IMR-90 (cell line): ENCODE measurements at regions not wholly inside any gene's neighbourhood (a gene's known extent, or its start where the extent isn't known, plus 50 kb on each side); places are given as distances from the start of the nearest gene placed in this dataset.

Experiments used
- ATAC-seq: fragments of 200-7000 bp; cut with Tn5 transposase; 2 replicates; pipeline ENCODE4 v1.9.1; 2020; ENCODE audit warnings: low read depth, mild to moderate bottlenecking, moderate library complexity
- BruUV-seq: library from RNA; stranded (reverse); fragments of 400-500 nt; replicated peaks from 2 replicates; lab custom pipeline; 2021; lab: Mats Ljungman, UMichigan
- CTCF ChIA-PET: fragments of 300-600 bp; formaldehyde crosslinking; extraction: SDS; loops from one replicate; lab custom pipeline; 2021; ENCODE audit warnings: antibody characterized with exemption; lab: Yijun Ruan, JAX
- POLR2A ChIA-PET: fragments of 300-600 bp; sonication (Branson Sonifier 250); formaldehyde crosslinking; loops from one replicate; lab custom pipeline; 2022; ENCODE audit warnings: antibody characterized with exemption; ENCODE audit not compliant: unreplicated experiment; lab: Charles Lee
- DNase-seq: peaks from one replicate; pipeline ENCODE4 v3.0.0; 2013
- H2AFZ ChIP-seq: replicated peaks from 2 replicates; pipeline ENCODE3; 2013; ENCODE audit warnings: low read length, mild to moderate bottlenecking; ENCODE audit not compliant: poor library complexity
- H2AK5ac ChIP-seq: 2 replicates; pipeline ENCODE4 v1.6.1; 2013; ENCODE audit warnings: low read depth, low read length, inconsistent platforms
- H2AK9ac ChIP-seq: replicated peaks from 2 replicates; pipeline ENCODE3; 2013; ENCODE audit warnings: mild to moderate bottlenecking, low read depth, low read length, moderate library complexity; ENCODE audit not compliant: poor library complexity
- H2BK120ac ChIP-seq: 2 replicates; pipeline ENCODE4 v1.6.1; 2013; ENCODE audit warnings: low read depth, low read length, inconsistent platforms
- H2BK15ac ChIP-seq: 3 replicates; pipeline ENCODE4 v1.6.1; 2013; ENCODE audit warnings: low read depth, low read length, inconsistent platforms
- H2BK20ac ChIP-seq: 2 replicates; pipeline ENCODE4 v1.6.1; 2013; ENCODE audit warnings: low read depth, mild to moderate bottlenecking, inconsistent platforms, low read length, moderate library complexity
- H2BK5ac ChIP-seq: 2 replicates; pipeline ENCODE4 v1.6.1; 2013; ENCODE audit warnings: mild to moderate bottlenecking, low read depth, low read length, inconsistent platforms; ENCODE audit not compliant: poor library complexity, severe bottlenecking
- H3K14ac ChIP-seq: replicated peaks from 2 replicates; pipeline ENCODE4 v1.6.1; 2013; ENCODE audit warnings: low read depth, low read length, inconsistent platforms
- H3K18ac ChIP-seq: 2 replicates; pipeline ENCODE4 v1.6.1; 2013; ENCODE audit warnings: low read depth, low read length, control low read depth
- H3K23ac ChIP-seq: 2 replicates; pipeline ENCODE4 v1.6.1; 2013; ENCODE audit warnings: low read depth, low read length, inconsistent platforms
- H3K27ac ChIP-seq: 2 replicates; pipeline ENCODE4 v1.5.1; 2013; ENCODE audit warnings: mild to moderate bottlenecking, control low read depth, low read length; ENCODE audit not compliant: insufficient read depth
- H3K27me3 ChIP-seq: 2 replicates; pipeline ENCODE4 v1.6.1; 2013; ENCODE audit warnings: low read length; ENCODE audit not compliant: control insufficient read depth, insufficient read depth
- H3K36me3 ChIP-seq: 2 replicates; pipeline ENCODE4 v1.6.1; 2013; ENCODE audit warnings: low read length, mixed read lengths; ENCODE audit not compliant: control insufficient read depth, insufficient read depth
- H3K4ac ChIP-seq: 2 replicates; pipeline ENCODE4 v1.6.1; 2013; ENCODE audit warnings: low read depth, low read length, inconsistent platforms
- H3K4me1 ChIP-seq: 2 replicates; pipeline ENCODE4 v1.6.1; 2013; ENCODE audit warnings: low read length, mixed read lengths; ENCODE audit not compliant: control insufficient read depth, insufficient read depth
- H3K4me2 ChIP-seq: 2 replicates; pipeline ENCODE4 v1.6.1; 2013; ENCODE audit warnings: low read depth, mild to moderate bottlenecking, control low read depth, low read length, moderate library complexity
- H3K4me3 ChIP-seq: 2 replicates; pipeline ENCODE4 v1.5.1; 2013; ENCODE audit warnings: low read depth, mild to moderate bottlenecking, control low read depth, low read length, moderate library complexity; ENCODE audit not compliant: insufficient read depth
- H3K56ac ChIP-seq: 2 replicates; pipeline ENCODE4 v1.6.1; 2013; ENCODE audit warnings: low read length, inconsistent platforms; ENCODE audit not compliant: insufficient read depth; ENCODE audit errors: extremely low read depth
- H3K79me1 ChIP-seq, 2 experiments: 2 replicates each; pipeline ENCODE4 v1.6.1; 2013; ENCODE audit warnings: low read length in 2 of 2, inconsistent platforms in 1 of 2, low read depth in 1 of 2
- H3K9ac ChIP-seq: 2 replicates; pipeline ENCODE4 v1.6.1; 2013; ENCODE audit warnings: low read depth, low read length, control low read depth
- H3K9me1 ChIP-seq: 2 replicates; pipeline ENCODE4 v1.6.1; 2013; ENCODE audit warnings: low read length, inconsistent platforms; ENCODE audit not compliant: insufficient read depth
- H3K9me3 ChIP-seq: 2 replicates; pipeline ENCODE4 v1.6.1; 2013; ENCODE audit warnings: low read length; ENCODE audit not compliant: control insufficient read depth, insufficient read depth
- H4K20me1 ChIP-seq: 2 replicates; pipeline ENCODE4 v1.6.1; 2013; ENCODE audit warnings: low read length, inconsistent platforms; ENCODE audit not compliant: insufficient read depth
- H4K5ac ChIP-seq: 2 replicates; pipeline ENCODE4 v1.6.1; 2013; ENCODE audit warnings: mild to moderate bottlenecking, low read depth, low read length, control low read depth
- H4K8ac ChIP-seq, 2 experiments: 2 replicates each; pipeline ENCODE4 v1.6.1; 2013; ENCODE audit warnings: low read depth in 2 of 2, low read length in 2 of 2, control low read depth in 1 of 2, inconsistent platforms in 1 of 2
- H4K91ac ChIP-seq: 2 replicates; pipeline ENCODE4 v1.6.1; 2013; ENCODE audit warnings: low read depth, low read length, inconsistent platforms; ENCODE audit not compliant: insufficient read depth
- CEBPB ChIP-seq: IDR thresholded peaks from 2 replicates; pipeline ENCODE4 v1.6.1; 2012; ENCODE audit warnings: low read depth, low read length, improper control_type of control experiment
- CHD1 ChIP-seq: IDR thresholded peaks from 2 replicates; pipeline ENCODE4 v1.6.1; 2012; ENCODE audit warnings: low read depth, low read length, improper control_type of control experiment
- CTCF ChIP-seq: conservative IDR thresholded peaks from 2 replicates; pipeline ENCODE4 v1.5.1; 2012; ENCODE audit warnings: mild to moderate bottlenecking, low read depth, low read length, improper control_type of control experiment
- ELK1 ChIP-seq: fragments of 150-350 bp; IDR thresholded peaks from 2 replicates; pipeline ENCODE4 v1.6.1; 2016; ENCODE audit warnings: low read depth, mild to moderate bottlenecking, low read length, moderate library complexity, borderline replicate concordance
- FOS ChIP-seq: fragments of 150-350 bp; IDR thresholded peaks from 2 replicates; pipeline ENCODE4 v1.6.1; 2016; ENCODE audit warnings: low read depth, low read length
- MXI1 ChIP-seq: IDR thresholded peaks from 2 replicates; pipeline ENCODE4 v1.6.1; 2012; ENCODE audit warnings: low read depth, mild to moderate bottlenecking, low read length, moderate library complexity, borderline replicate concordance
- POLR2A ChIP-seq: IDR thresholded peaks from 2 replicates; pipeline ENCODE4 v1.6.1; 2012; ENCODE audit warnings: mild to moderate bottlenecking, low read depth, low read length
- SMC3 ChIP-seq: fragments of 150-350 bp; IDR thresholded peaks from 2 replicates; pipeline ENCODE4 v1.6.1; 2016; ENCODE audit warnings: low read depth, mild to moderate bottlenecking, antibody characterized with exemption, low read length, moderate library complexity
- WGBS, 2 experiments: methylation state at CpG; one replicate each; pipeline versions ENCODE4 v1.1.5 to v1.1.7; 2013; ENCODE audit warnings: missing lambda C conversion rate in 2 of 2; ENCODE audit not compliant: insufficient read length in 1 of 2; ENCODE audit errors: extremely low coverage in 2 of 2; 5-methylcytosine and 5-hydroxymethylcytosine counted together
- dilution Hi-C: fragments of 300-500 bp; cut with HindIII; formaldehyde crosslinking; loops from one replicate; pipeline ENCODE4 v1.14.3; 2018; ENCODE audit warnings: low sequenced_read_pairs; ENCODE audit not compliant: unreplicated experiment
- in situ Hi-C: fragments of 300-500 bp; cut with MboI; formaldehyde crosslinking; loops from 3 replicates; pipeline ENCODE4 v1.14.3; 2019; ENCODE audit warnings: low sequenced_read_pairs, inconsistent platforms, mixed read lengths
- intact Hi-C: fragments of 100-400 bp; cut with micrococcal nuclease; formaldehyde crosslinking; loops from 2 replicates; pipeline ENCODE4 v1.10.0; 2022

- ChIA-PET POLR2A (no interaction called here), CTCF (no interaction called here)
- H3K18ac ChIP-seq = no peak overlapping the region
- BruUV-seq = no TSS peak
- H3K4me1 ChIP-seq = no peaks in the 10 kb centered on the region
- H3K4me3 ChIP-seq = no peak overlapping the region
- no peaks in the 10 kb centered on the region for H3K27me3 ChIP-seq
- H2BK15ac ChIP-seq = no peak overlapping the region
- H2AK5ac ChIP-seq = no peak overlapping the region
- TF ChIP-seq POLR2A = no peak
- no peak for TF ChIP-seq CHD1
- no peak for TF ChIP-seq CEBPB
- no peak for TF ChIP-seq CTCF
- no peak for TF ChIP-seq FOS
- no peak for TF ChIP-seq SMC3
- TF ChIP-seq ELK1 = no peak
- TF ChIP-seq MXI1 = no peak
- dilution Hi-C loops = no loop called here
- no peak overlapping the region for H3K4me2 ChIP-seq
- no peaks in the 10 kb centered on the region for H3K9me1 ChIP-seq
- no peak overlapping the region for H3K4ac ChIP-seq
- no peaks in the 10 kb centered on the region for H3K36me3 ChIP-seq
- no peak overlapping the region for H3K14ac ChIP-seq
- H3K56ac ChIP-seq = no peak overlapping the region
- no peak for DNase-seq
- intact Hi-C loops = no loop called here
- no peak overlapping the region for H3K9ac ChIP-seq
- no peak overlapping the region for H2BK120ac ChIP-seq
- H4K8ac ChIP-seq = no peak overlapping the region
- 29% methylated on average over 1 of the region's 1 CpG; no CpG with 5 or more reads in 1 of the 2 experiments for WGBS, 2 experiments
- no peaks in the 10 kb centered on the region for H3K79me1 ChIP-seq
- H2AFZ ChIP-seq = no peak overlapping the region
- H4K91ac ChIP-seq = no peak overlapping the region
- H2BK5ac ChIP-seq = no peak overlapping the region
- no peak overlapping the region for H3K27ac ChIP-seq
- H4K20me1 ChIP-seq = no peaks in the 10 kb centered on the region
- H2AK9ac ChIP-seq = no peak overlapping the region
- no peak overlapping the region for H3K23ac ChIP-seq
- no peak overlapping the region for H2BK20ac ChIP-seq
- no peak overlapping the region for H4K5ac ChIP-seq
- no peak for ATAC-seq
- in situ Hi-C loops = no loop called here
- peaks cover 4% of the 10 kb centered on the region; the same call in 1 of the 2 replicates for H3K9me3 ChIP-seq
These were observed 489.8 kb downstream of the ADCYAP1 start for GRCh38 chr18:1394426-1394825.
